Trophoblast cell (in vitro differentiated cells and primary cell): ENCODE measurements at regions not wholly inside any gene's neighbourhood (a gene's known extent, or its start where the extent isn't known, plus 50 kb on each side); places are given as distances from the start of the nearest gene placed in this dataset.

Experiments
- DNase-seq, 2 donors: peaks; one replicate each; pipeline ENCODE4 v3.0.0-alpha.2; 2016
- H2AFZ ChIP-seq: 2 replicates; pipeline ENCODE4 v1.6.1; 2013; ENCODE audit warnings: low read length, moderate library complexity, mild to moderate bottlenecking; ENCODE audit not compliant: insufficient read depth, poor library complexity
- H2AK5ac ChIP-seq: 2 replicates; pipeline ENCODE4 v1.6.1; 2013; ENCODE audit warnings: mild to moderate bottlenecking, low read length
- H2BK120ac ChIP-seq: 2 replicates; pipeline ENCODE4 v1.6.1; 2013; ENCODE audit warnings: low read length, mild to moderate bottlenecking, moderate library complexity; ENCODE audit not compliant: insufficient read depth, poor library complexity
- H2BK12ac ChIP-seq: 2 replicates; pipeline ENCODE4 v1.6.1; 2013; ENCODE audit warnings: mild to moderate bottlenecking, low read length, moderate library complexity
- H2BK5ac ChIP-seq: 2 replicates; pipeline ENCODE4 v1.6.1; 2013; ENCODE audit warnings: low read length, low read depth, moderate library complexity, mild to moderate bottlenecking; ENCODE audit not compliant: poor library complexity
- H3K14ac ChIP-seq: 2 replicates; pipeline ENCODE4 v1.6.1; 2013; ENCODE audit warnings: mild to moderate bottlenecking, low read length
- H3K18ac ChIP-seq: 2 replicates; pipeline ENCODE4 v1.6.1; 2013; ENCODE audit warnings: mild to moderate bottlenecking, low read length
- H3K23ac ChIP-seq: 2 replicates; pipeline ENCODE4 v1.6.1; 2013; ENCODE audit warnings: low read length
- H3K27ac ChIP-seq: 2 replicates; pipeline ENCODE4 v1.5.1; 2013; ENCODE audit warnings: low read depth, mild to moderate bottlenecking, inconsistent platforms, low read length, moderate library complexity
- H3K27me3 ChIP-seq: 2 replicates; pipeline ENCODE4 v1.6.1; 2013; ENCODE audit warnings: inconsistent platforms, mild to moderate bottlenecking, low read length, moderate library complexity; ENCODE audit not compliant: insufficient read depth
- H3K36me3 ChIP-seq, 2 experiments: 1 replicate in 1 of 2; 2 replicates in 1 of 2; pipeline ENCODE4 v1.6.1; 2013; ENCODE audit warnings: low read length in 2 of 2, mild to moderate bottlenecking in 2 of 2, moderate library complexity in 1 of 2; ENCODE audit not compliant: insufficient read depth in 2 of 2, control insufficient read depth in 1 of 2
- H3K4ac ChIP-seq: 2 replicates; pipeline ENCODE4 v1.6.1; 2013; ENCODE audit warnings: low read depth, mild to moderate bottlenecking, low read length, moderate library complexity
- H3K4me1 ChIP-seq, 2 experiments: 1 replicate in 1 of 2; 2 replicates in 1 of 2; pipeline ENCODE4 v1.6.1; 2013; ENCODE audit warnings: low read length in 2 of 2, mild to moderate bottlenecking in 2 of 2, moderate library complexity in 1 of 2; ENCODE audit not compliant: insufficient read depth in 2 of 2, control insufficient read depth in 1 of 2
- H3K4me2 ChIP-seq: 2 replicates; pipeline ENCODE4 v1.6.1; 2013; ENCODE audit warnings: inconsistent platforms, mild to moderate bottlenecking, low read length, moderate library complexity
- H3K4me3 ChIP-seq: 2 replicates; pipeline ENCODE4 v1.5.1; 2013; ENCODE audit warnings: mild to moderate bottlenecking, low read depth, low read length, inconsistent platforms
- H3K79me1 ChIP-seq: one replicate; pipeline ENCODE4 v1.6.1; 2013; ENCODE audit warnings: low read length
- H3K79me2 ChIP-seq: 2 replicates; pipeline ENCODE4 v1.6.1; 2013; ENCODE audit warnings: low read length, mild to moderate bottlenecking; ENCODE audit not compliant: control insufficient read depth, insufficient read depth, poor library complexity
- H3K9ac ChIP-seq: 2 replicates; pipeline ENCODE4 v1.6.1; 2013; ENCODE audit warnings: mild to moderate bottlenecking, low read length
- H3K9me3 ChIP-seq: 2 replicates; pipeline ENCODE4 v1.6.1; 2013; ENCODE audit warnings: low read depth, mild to moderate bottlenecking, control low read depth, inconsistent platforms, low read length; ENCODE audit not compliant: insufficient read depth
- H4K12ac ChIP-seq: 2 replicates; pipeline ENCODE4 v1.6.1; 2013; ENCODE audit warnings: low read depth, mild to moderate bottlenecking, low read length, moderate library complexity
- H4K8ac ChIP-seq: 2 replicates; pipeline ENCODE4 v1.6.1; 2013; ENCODE audit warnings: low read depth, mild to moderate bottlenecking, low read length, moderate library complexity
- H4K91ac ChIP-seq: one replicate; pipeline ENCODE4 v1.6.1; 2013; ENCODE audit warnings: low read depth, mild to moderate bottlenecking, low read length, moderate library complexity
- WGBS: extraction: QIAGEN DNeasy Blood & Tissue Kit; methylation state at CpG from one replicate; pipeline ENCODE4 v1.1.7; 2013; ENCODE audit warnings: missing lambda C conversion rate; ENCODE audit not compliant: insufficient read length, insufficient coverage; ENCODE audit errors: extremely low coverage; 5-methylcytosine and 5-hydroxymethylcytosine counted together

DNA sequence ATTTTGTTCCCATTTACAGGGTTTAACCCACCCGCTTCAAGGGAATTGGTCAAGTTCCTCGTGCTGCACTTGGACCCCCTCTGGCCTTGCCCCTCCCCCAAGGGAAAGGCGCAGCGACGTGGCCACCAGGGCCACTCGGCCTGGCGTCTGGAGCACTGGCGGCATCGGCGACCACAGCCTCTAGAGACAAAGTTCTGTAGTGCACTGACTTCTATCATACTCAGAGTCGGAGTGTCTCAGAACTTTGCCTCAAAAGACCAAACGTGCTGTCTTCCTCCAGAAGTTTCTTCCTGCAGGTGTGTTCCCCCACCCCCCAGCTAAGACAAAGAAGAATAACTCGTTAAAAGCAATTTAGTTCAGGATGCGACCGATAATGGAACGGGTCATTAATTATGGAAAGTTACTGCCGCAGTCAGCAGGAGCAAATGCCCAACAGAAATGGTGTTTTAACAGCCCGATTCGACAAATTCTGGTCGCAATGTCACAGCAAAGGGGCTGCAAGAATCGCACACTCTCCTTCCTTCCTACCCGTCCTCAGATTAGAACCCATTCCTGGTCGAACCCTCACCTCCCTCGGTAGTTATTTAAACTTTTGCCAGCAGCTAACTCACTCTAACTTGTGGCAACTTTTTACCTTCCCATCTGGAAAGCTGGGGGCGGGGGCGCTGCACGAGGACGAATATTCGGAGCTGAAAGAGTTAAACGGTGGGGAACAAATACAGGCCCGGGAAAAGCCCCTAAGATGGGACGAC is 202.1 kb upstream of the NFE2L3 start:
- H2BK5ac ChIP-seq, result no peak overlapping the region
- peak overlapping the region; percentile 70 for H3K4ac ChIP-seq
- H4K12ac ChIP-seq, result peak overlapping the region; percentile 39
- WGBS, result no CpG with 5 or more reads among the region's 32 CpGs
- H3K79me1 ChIP-seq, result peaks cover 13% of the 10 kb centered on the region
- H3K36me3 ChIP-seq, result no peaks in the 10 kb centered on the region
- H4K8ac ChIP-seq, result peak overlapping the region; percentile 79
- no peak overlapping the region for H3K23ac ChIP-seq
- no peak overlapping the region for H3K18ac ChIP-seq
- H3K27me3 ChIP-seq, result no peaks in the 10 kb centered on the region
- H3K4me2 ChIP-seq, result peak overlapping the region; percentile 98
- no peak overlapping the region for H3K27ac ChIP-seq
- peak in 1 of 2 donors; percentile 47 for DNase-seq
- H3K4me1 ChIP-seq, result peaks cover 6 to 11% of the 10 kb centered on the region in 2 experiments
- no peak overlapping the region for H3K14ac ChIP-seq
- peak overlapping the region; percentile 80 for H3K4me3 ChIP-seq
- H2BK120ac ChIP-seq, result no peak overlapping the region
- no peak overlapping the region for H2AK5ac ChIP-seq
- H2BK12ac ChIP-seq, result no peak overlapping the region
- H2AFZ ChIP-seq, result peak overlapping the region; percentile 66
- H3K79me2 ChIP-seq, result peaks cover 6% of the 10 kb centered on the region
- peak overlapping the region; percentile 37 for H4K91ac ChIP-seq
- H3K9me3 ChIP-seq, result no peaks in the 10 kb centered on the region
- peak overlapping the region; percentile 73 for H3K9ac ChIP-seq

- Histone ChIP-seq H3K4me3 (peak overlapping the region; percentile 80), H3K14ac (peak overlapping the region; percentile 25), H4K12ac (peak overlapping the region; percentile 39), H4K8ac (peak overlapping the region; percentile 79), H3K4ac (peak overlapping the region; percentile 70), H3K79me1 (peaks cover 13% of the 10 kb centered on the region), H3K4me1 (peaks cover 6 to 11% of the 10 kb centered on the region in 2 experiments), H2BK12ac (no peak overlapping the region), H2AFZ (peak overlapping the region; percentile 66), H3K36me3 (no peaks in the 10 kb centered on the region), H4K91ac (peak overlapping the region; percentile 79), H2AK5ac (no peak overlapping the region), H3K27me3 (no peaks in the 10 kb centered on the region), H3K4me2 (peak overlapping the region; percentile 98), H3K18ac (peak overlapping the region; percentile 63), H2BK120ac (peak overlapping the region; percentile 4), H3K23ac (no peak overlapping the region), H3K27ac (no peak overlapping the region), H3K79me2 (peaks cover 6% of the 10 kb centered on the region), H3K9ac (peak overlapping the region; percentile 73), H3K9me3 (no peaks in the 10 kb centered on the region), H2BK5ac (peak overlapping the region; percentile 41)
- peak; percentile 97 to 98 for DNase-seq
- no CpG with 5 or more reads among the region's 86 CpGs for WGBS
Measured at GRCh38 chr7:25950488-25951413, 201.2 kb upstream of the NFE2L3 start.

- no peak overlapping the region for H2AK5ac ChIP-seq
- no peak overlapping the region for H2BK5ac ChIP-seq
- peak overlapping the region; percentile 69 for H3K4me3 ChIP-seq
- H2AFZ ChIP-seq, result peak overlapping the region; percentile 82
- no peaks in the 10 kb centered on the region for H3K27me3 ChIP-seq
- no peak overlapping the region for H3K4ac ChIP-seq
- no peak overlapping the region for H3K18ac ChIP-seq
- no peak overlapping the region for H4K12ac ChIP-seq
- H2BK120ac ChIP-seq, result peak overlapping the region; percentile 30
- H3K27ac ChIP-seq, result no peak overlapping the region
- H3K23ac ChIP-seq, result no peak overlapping the region
- H3K9me3 ChIP-seq, result no peaks in the 10 kb centered on the region
- no peaks in the 10 kb centered on the region for H3K36me3 ChIP-seq
- peak overlapping the region; percentile 70 for H4K8ac ChIP-seq
- H3K4me1 ChIP-seq, result peaks cover 6 to 11% of the 10 kb centered on the region in 2 experiments
- peak overlapping the region; percentile 28 for H3K14ac ChIP-seq
- H3K4me2 ChIP-seq, result peak overlapping the region; percentile 85
- H2BK12ac ChIP-seq, result no peak overlapping the region
- peak overlapping the region; percentile 42 for H4K91ac ChIP-seq
- DNase-seq, result no peak
- H3K9ac ChIP-seq, result peak overlapping the region; percentile 16
- H3K79me2 ChIP-seq, result peaks cover 6% of the 10 kb centered on the region
- peaks cover 13% of the 10 kb centered on the region for H3K79me1 ChIP-seq
- WGBS, result no CpG with 5 or more reads among the region's 46 CpGs
Measured at GRCh38 chr7:25951414-25952260, 200.4 kb upstream of the NFE2L3 start.
